ENCODE measurements at regions not wholly inside any gene's neighbourhood (a gene's known extent, or its start where the extent isn't known, plus 50 kb on each side); places are given as distances from the start of the nearest gene placed in this dataset.

DNA sequence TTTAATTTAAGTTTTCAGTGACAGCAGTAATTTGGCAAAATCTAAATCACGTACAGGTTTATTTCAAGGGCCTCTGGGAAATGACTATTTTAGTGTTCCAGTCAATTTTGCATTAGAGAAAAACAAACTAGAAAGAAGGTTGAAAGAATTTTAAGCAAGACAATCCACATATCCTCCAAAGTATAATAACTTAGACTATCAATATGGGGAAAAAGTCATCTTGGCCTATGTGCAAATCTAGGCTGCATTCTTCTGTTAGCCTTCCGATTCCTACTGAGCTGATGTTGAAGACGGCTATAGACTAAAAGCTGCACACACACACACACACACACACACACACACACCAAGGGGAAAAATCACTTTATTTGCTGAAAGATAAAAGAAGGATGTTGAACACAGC, 81.3 kb downstream of the SLITRK6 start:
- DNase-seq = no peak
- WGBS, 2 donors = 78 to 85% methylated on average over 3 of the region's 3 CpGs
- intact Hi-C loops (cut with DNase I) = no loop called here
- Histone ChIP-seq H3K9me3 (no peaks in the 10 kb centered on the region), H3K4me3 (replicated peaks in 1 of 3) (no peak overlapping the region), H3K4me1 (no peaks in the 10 kb centered on the region), H3K36me3 (no peaks in the 10 kb centered on the region), H3K27me3 (no peaks in the 10 kb centered on the region), H3K27ac (no peak overlapping the region)
- no peak for TF ChIP-seq POLR2A (IDR thresholded peaks at IDR 0.05)
- TF ChIP-seq, protein P1, sequence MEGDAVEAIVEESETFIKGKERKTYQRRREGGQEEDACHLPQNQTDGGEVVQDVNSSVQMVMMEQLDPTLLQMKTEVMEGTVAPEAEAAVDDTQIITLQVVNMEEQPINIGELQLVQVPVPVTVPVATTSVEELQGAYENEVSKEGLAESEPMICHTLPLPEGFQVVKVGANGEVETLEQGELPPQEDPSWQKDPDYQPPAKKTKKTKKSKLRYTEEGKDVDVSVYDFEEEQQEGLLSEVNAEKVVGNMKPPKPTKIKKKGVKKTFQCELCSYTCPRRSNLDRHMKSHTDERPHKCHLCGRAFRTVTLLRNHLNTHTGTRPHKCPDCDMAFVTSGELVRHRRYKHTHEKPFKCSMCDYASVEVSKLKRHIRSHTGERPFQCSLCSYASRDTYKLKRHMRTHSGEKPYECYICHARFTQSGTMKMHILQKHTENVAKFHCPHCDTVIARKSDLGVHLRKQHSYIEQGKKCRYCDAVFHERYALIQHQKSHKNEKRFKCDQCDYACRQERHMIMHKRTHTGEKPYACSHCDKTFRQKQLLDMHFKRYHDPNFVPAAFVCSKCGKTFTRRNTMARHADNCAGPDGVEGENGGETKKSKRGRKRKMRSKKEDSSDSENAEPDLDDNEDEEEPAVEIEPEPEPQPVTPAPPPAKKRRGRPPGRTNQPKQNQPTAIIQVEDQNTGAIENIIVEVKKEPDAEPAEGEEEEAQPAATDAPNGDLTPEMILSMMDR (IDR thresholded peaks at IDR 0.05) = no peak

GRCh38 chr13:85710545-85710944, 88.7 kb downstream of the SLITRK6 start:
- TF ChIP-seq, protein P1 (IDR thresholded peaks at IDR 0.05) = no peak
- no peak for TF ChIP-seq POLR2A (IDR thresholded peaks at IDR 0.05)
- no peak for DNase-seq
- WGBS, 2 donors = 96 to 99% methylated on average over 4 of the region's 4 CpGs
- no peaks in the 10 kb centered on the region for H3K27me3 ChIP-seq
- no peaks in the 10 kb centered on the region for H3K4me1 ChIP-seq
- intact Hi-C loops (cut with DNase I) = no loop called here
- H3K27ac ChIP-seq = no peak overlapping the region
- no peaks in the 10 kb centered on the region for H3K9me3 ChIP-seq
- no peak overlapping the region for H3K4me3 ChIP-seq (replicated peaks in 1 of 3)
- H3K36me3 ChIP-seq = no peaks in the 10 kb centered on the region

GRCh38 chr13:85709721-85710120, 89.5 kb downstream of the SLITRK6 start:
- 90 to 92% methylated on average over 1 of the region's 1 CpG for WGBS, 2 donors
- Histone ChIP-seq H3K27ac (no peak overlapping the region), H3K4me1 (no peaks in the 10 kb centered on the region), H3K36me3 (no peaks in the 10 kb centered on the region), H3K27me3 (no peaks in the 10 kb centered on the region), H3K4me3 (replicated peaks in 1 of 3) (no peak overlapping the region), H3K9me3 (no peaks in the 10 kb centered on the region)
- intact Hi-C loops (cut with DNase I) = no loop called here
- DNase-seq = no peak
- TF ChIP-seq, protein P1 (IDR thresholded peaks at IDR 0.05) = no peak

- intact Hi-C loops (cut with DNase I) = no loop called here
- Histone ChIP-seq H3K27me3 (no peaks in the 10 kb centered on the region), H3K4me3 (replicated peaks in 1 of 3) (no peak overlapping the region), H3K27ac (no peak overlapping the region), H3K4me1 (no peaks in the 10 kb centered on the region), H3K9me3 (no peaks in the 10 kb centered on the region), H3K36me3 (no peaks in the 10 kb centered on the region)
- TF ChIP-seq, protein P1 (IDR thresholded peaks at IDR 0.05) = no peak
- no peak for TF ChIP-seq POLR2A (IDR thresholded peaks at IDR 0.05)
- no peak for DNase-seq
- 55 to 57% methylated on average over 2 of the region's 2 CpGs for WGBS, 2 donors
These were observed 90.1 kb downstream of the SLITRK6 start for GRCh38 chr13:85709072-85709471.

GRCh38 chr13:85700906-85701305, 98.3 kb downstream of the SLITRK6 start:
- no peaks in the 10 kb centered on the region for H3K27me3 ChIP-seq
- no peak for DNase-seq
- no peak overlapping the region for H3K27ac ChIP-seq
- H3K4me1 ChIP-seq = no peaks in the 10 kb centered on the region
- H3K36me3 ChIP-seq = no peaks in the 10 kb centered on the region
- WGBS, 2 donors = 90 to 92% methylated on average over 4 of the region's 4 CpGs
- H3K4me3 ChIP-seq (replicated peaks in 1 of 3) = no peak overlapping the region
- no peaks in the 10 kb centered on the region for H3K9me3 ChIP-seq
- no peak for TF ChIP-seq POLR2A (IDR thresholded peaks at IDR 0.05)
- TF ChIP-seq, protein P1 (IDR thresholded peaks at IDR 0.05) = no peak
- intact Hi-C loops (cut with DNase I) = no loop called here
